ENCODE measurements at regions not wholly inside any gene's neighbourhood (a gene's known extent, or its start where the extent isn't known, plus 50 kb on each side); places are given as distances from the start of the nearest gene placed in this dataset.
"Not testable (repeated sequence)": the region's sequence is repeated elsewhere in the genome, so short reads cannot be mapped to it uniquely, and the experiment has no call there.

DNA sequence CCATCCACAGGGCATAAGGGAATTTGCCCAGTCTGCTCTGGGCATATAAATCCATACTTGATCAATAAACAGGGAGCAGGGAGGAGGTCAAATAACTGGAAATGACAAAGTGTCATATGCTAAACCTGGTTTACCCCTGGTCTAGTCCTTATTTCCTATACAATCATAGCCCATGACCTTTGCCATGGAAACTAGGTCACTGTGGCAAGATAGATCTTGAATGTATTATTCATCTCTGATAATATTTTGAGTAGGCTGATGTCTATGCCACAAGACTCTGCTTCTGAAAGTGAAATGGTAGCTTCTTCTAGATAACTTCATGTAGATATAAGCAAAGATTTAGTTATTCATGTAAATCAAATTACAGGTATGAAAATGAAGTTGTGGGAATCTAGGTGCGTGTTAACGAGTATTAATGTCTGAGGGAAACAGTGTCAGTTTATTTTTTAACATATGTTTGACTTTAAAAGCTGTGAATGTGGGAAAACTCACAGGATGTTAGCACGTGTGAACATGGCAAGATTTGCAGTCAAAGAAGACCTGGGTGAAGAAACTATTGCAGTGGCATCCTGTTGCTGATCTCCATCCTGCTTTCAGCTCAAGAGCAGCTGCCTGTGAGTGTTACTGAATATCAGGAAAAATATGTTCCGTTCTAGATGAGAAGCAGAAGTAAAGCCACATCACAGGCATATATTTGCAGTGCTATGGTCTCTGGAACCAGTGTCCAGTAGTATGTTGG lies 81.8 kb upstream of the NDP start:
- DNase-seq (ENCODE audit: low read depth, low spot score), result no peak
- no peak for TF ChIP-seq POLR2AphosphoS5 (IDR thresholded peaks at IDR 0.05; ENCODE audit: insufficient read depth, low read depth, low read length)
- no peak for TF ChIP-seq GATA2 (IDR thresholded peaks at IDR 0.05; ENCODE audit: insufficient read depth, insufficient read length, low read depth, low read length)
- no peak for TF ChIP-seq POLR2A (IDR thresholded peaks at IDR 0.05; ENCODE audit: low read depth, low read length)
- no peak for TF ChIP-seq JUN (IDR thresholded peaks at IDR 0.05; ENCODE audit: borderline replicate concordance, insufficient read depth, insufficient read length, low read depth)
- no peak for TF ChIP-seq FOS (IDR thresholded peaks at IDR 0.05; ENCODE audit: borderline replicate concordance, insufficient read depth, low read length)
- TF ChIP-seq EZH2 (IDR thresholded peaks at IDR 0.05; ENCODE audit: borderline replicate concordance, low read depth, low read length, severe bottlenecking), result no peak
- TF ChIP-seq, protein P1, sequence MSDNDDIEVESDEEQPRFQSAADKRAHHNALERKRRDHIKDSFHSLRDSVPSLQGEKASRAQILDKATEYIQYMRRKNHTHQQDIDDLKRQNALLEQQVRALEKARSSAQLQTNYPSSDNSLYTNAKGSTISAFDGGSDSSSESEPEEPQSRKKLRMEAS (IDR thresholded peaks at IDR 0.05; ENCODE audit: insufficient read depth, insufficient read length), result no peak
- TF ChIP-seq, protein P2, sequence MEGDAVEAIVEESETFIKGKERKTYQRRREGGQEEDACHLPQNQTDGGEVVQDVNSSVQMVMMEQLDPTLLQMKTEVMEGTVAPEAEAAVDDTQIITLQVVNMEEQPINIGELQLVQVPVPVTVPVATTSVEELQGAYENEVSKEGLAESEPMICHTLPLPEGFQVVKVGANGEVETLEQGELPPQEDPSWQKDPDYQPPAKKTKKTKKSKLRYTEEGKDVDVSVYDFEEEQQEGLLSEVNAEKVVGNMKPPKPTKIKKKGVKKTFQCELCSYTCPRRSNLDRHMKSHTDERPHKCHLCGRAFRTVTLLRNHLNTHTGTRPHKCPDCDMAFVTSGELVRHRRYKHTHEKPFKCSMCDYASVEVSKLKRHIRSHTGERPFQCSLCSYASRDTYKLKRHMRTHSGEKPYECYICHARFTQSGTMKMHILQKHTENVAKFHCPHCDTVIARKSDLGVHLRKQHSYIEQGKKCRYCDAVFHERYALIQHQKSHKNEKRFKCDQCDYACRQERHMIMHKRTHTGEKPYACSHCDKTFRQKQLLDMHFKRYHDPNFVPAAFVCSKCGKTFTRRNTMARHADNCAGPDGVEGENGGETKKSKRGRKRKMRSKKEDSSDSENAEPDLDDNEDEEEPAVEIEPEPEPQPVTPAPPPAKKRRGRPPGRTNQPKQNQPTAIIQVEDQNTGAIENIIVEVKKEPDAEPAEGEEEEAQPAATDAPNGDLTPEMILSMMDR (IDR thresholded peaks at IDR 0.05; ENCODE audit: extremely low read depth in 1 of 2, insufficient read depth in 1 of 2, low read depth in 1 of 2, low read length in 2 of 2), result no peak
- no peak for TF ChIP-seq MYC (IDR thresholded peaks at IDR 0.05; ENCODE audit: low read depth, low read length)
- ChIA-PET CTCF (no interaction called here), POLR2A (no interaction called here)
- intact Hi-C loops (cut with micrococcal nuclease) (no loop called here), dilution Hi-C loops (cut with MboI; ENCODE audit: extremely low pct_ligation_motif_present, low sequenced_read_pairs) (no loop called here)
- Histone ChIP-seq H3K36me3 (ENCODE audit: control insufficient read depth in 2 of 2, extremely low read depth in 1 of 2, insufficient read depth in 2 of 2, low read length in 2 of 2) (no peaks in the 10 kb centered on the region), H3K79me2 (ENCODE audit: control insufficient read depth, insufficient read depth, low read length) (no peaks in the 10 kb centered on the region), H3K4me3 (replicated peaks in 1 of 3; ENCODE audit: insufficient read depth in 1 of 3, low read depth in 1 of 3, low read length in 3 of 3) (no peak overlapping the region), H3K4me2 (ENCODE audit: insufficient read depth, low read length) (no peak overlapping the region), H4K20me1 (replicated peaks; ENCODE audit: control insufficient read depth, extremely low read depth, insufficient read depth, low read length) (no peaks in the 10 kb centered on the region), H3K4me1 (ENCODE audit: control insufficient read depth, extremely low read depth, insufficient read depth, low read length) (no peaks in the 10 kb centered on the region), H3K9me1 (replicated peaks; ENCODE audit: control insufficient read depth, extremely low read depth, insufficient read depth, low read length) (no peaks in the 10 kb centered on the region), H2AFZ (ENCODE audit: low read depth, low read length) (no peak overlapping the region), H3K9me3 (replicated peaks; ENCODE audit: control insufficient read depth, insufficient read depth, low read length) (no peaks in the 10 kb centered on the region), H3K27me3 (ENCODE audit: control insufficient read depth in 2 of 2, insufficient read depth in 2 of 2, low read length in 2 of 2) (no peaks in the 10 kb centered on the region), H3K27ac (ENCODE audit: insufficient read depth, low read depth, low read length) (no peak overlapping the region), H3K9ac (replicated peaks; ENCODE audit: extremely low read depth, insufficient read depth, low read length) (no peak overlapping the region)
- no peak for FAIRE-seq
- BruUV-seq (replicated peaks), result no TSS peak

DNA sequence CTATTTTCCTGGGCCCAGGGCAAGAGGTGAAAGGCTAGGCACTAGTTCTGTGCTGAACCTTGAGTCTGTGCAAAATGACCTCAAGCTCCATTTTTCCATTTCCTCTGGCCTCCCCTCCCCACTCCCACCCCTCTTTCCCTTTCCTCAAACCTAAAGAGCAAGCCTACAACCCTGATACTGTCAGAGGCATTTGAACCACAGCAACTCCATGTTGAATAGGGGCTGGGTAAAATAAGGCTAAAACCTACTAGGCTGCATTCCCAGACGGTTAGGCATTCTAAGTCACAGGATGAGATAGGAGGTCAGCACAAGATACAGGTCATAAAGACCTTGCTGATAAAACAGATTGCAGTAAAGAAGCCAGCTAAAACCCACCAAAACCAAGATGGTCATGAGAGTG lies 71.9 kb upstream of the NDP start:
- dilution Hi-C loops (cut with MboI; ENCODE audit: extremely low pct_ligation_motif_present, low sequenced_read_pairs); H3K27me3 ChIP-seq (ENCODE audit: control insufficient read depth in 2 of 2, insufficient read depth in 2 of 2, low read length in 2 of 2); FAIRE-seq; BruUV-seq (replicated peaks); H3K9ac ChIP-seq (replicated peaks; ENCODE audit: extremely low read depth, insufficient read depth, low read length); H3K36me3 ChIP-seq (ENCODE audit: control insufficient read depth in 2 of 2, extremely low read depth in 1 of 2, insufficient read depth in 2 of 2, low read length in 2 of 2); POLR2A ChIA-PET; CTCF ChIA-PET; H3K4me1 ChIP-seq (ENCODE audit: control insufficient read depth, extremely low read depth, insufficient read depth, low read length); H4K20me1 ChIP-seq (replicated peaks; ENCODE audit: control insufficient read depth, extremely low read depth, insufficient read depth, low read length); DNase-seq (ENCODE audit: low read depth, low spot score); H3K4me2 ChIP-seq (ENCODE audit: insufficient read depth, low read length); intact Hi-C loops (cut with micrococcal nuclease); H3K79me2 ChIP-seq (ENCODE audit: control insufficient read depth, insufficient read depth, low read length); H3K9me1 ChIP-seq (replicated peaks; ENCODE audit: control insufficient read depth, extremely low read depth, insufficient read depth, low read length); H3K9me3 ChIP-seq (replicated peaks; ENCODE audit: control insufficient read depth, insufficient read depth, low read length); H2AFZ ChIP-seq (ENCODE audit: low read depth, low read length); H3K27ac ChIP-seq (ENCODE audit: insufficient read depth, low read depth, low read length); H3K4me3 ChIP-seq (replicated peaks in 1 of 3; ENCODE audit: insufficient read depth in 1 of 3, low read depth in 1 of 3, low read length in 3 of 3): not testable (repeated sequence)
